GM20000 (cell line): ENCODE measurements at regions not wholly inside any gene's neighbourhood (a gene's known extent, or its start where the extent isn't known, plus 50 kb on each side); places are given as distances from the start of the nearest gene placed in this dataset.

Experiments
- DNase-seq: peaks from one replicate; pipeline ENCODE4 v3.0.0; 2012; ENCODE audit warnings: low spot score
- TF ChIP-seq, protein P1 (sequence below): IDR thresholded peaks from 2 replicates; pipeline ENCODE4 v1.5.1; 2012; ENCODE audit warnings: mild to moderate bottlenecking, control low read depth; ENCODE audit errors: extremely low read depth, missing control alignments

DNA sequence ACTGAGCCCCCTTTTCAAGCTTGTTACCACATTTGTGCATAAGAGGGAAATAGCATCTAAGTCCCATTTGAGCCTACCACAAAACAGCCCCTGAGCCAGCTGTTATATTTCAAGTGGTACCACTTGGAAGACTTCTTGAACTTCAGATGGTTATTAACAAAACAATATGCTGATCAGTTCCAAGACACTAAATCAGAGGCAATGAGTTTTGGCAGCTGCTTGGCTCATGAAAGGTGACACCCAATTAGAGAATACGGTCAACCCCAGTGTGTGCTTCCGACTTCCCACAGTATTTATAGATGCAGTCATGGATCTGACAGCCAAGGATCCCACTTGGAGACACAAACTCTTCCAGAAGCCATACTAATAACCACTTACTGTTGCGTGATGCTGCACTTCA lies 469.6 kb upstream of the PPP2R3A start:
- DNase-seq: no peak
- TF ChIP-seq, protein P1, sequence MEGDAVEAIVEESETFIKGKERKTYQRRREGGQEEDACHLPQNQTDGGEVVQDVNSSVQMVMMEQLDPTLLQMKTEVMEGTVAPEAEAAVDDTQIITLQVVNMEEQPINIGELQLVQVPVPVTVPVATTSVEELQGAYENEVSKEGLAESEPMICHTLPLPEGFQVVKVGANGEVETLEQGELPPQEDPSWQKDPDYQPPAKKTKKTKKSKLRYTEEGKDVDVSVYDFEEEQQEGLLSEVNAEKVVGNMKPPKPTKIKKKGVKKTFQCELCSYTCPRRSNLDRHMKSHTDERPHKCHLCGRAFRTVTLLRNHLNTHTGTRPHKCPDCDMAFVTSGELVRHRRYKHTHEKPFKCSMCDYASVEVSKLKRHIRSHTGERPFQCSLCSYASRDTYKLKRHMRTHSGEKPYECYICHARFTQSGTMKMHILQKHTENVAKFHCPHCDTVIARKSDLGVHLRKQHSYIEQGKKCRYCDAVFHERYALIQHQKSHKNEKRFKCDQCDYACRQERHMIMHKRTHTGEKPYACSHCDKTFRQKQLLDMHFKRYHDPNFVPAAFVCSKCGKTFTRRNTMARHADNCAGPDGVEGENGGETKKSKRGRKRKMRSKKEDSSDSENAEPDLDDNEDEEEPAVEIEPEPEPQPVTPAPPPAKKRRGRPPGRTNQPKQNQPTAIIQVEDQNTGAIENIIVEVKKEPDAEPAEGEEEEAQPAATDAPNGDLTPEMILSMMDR: no peak

DNA sequence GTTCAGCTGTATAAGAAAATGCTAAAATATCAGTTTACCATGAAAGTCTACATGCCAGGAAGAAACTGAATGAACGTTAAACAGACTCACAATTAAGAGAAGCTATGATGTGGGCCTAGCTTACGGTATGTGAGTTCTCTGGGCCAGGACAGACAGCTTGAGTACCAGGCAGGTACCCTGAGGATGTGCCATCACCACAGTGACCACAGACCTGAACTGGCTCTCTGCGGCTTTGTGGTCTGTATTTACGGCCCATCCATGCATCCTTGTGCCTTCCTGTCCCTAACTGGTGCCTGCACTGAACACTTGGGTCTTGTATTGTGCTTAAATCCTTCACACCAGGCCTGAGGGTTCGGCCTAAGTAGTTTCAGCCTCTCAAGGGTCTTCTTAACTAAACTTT lies 467.5 kb upstream of the PPP2R3A start:
- no peak for DNase-seq
- TF ChIP-seq, protein P1: no peak

DNA sequence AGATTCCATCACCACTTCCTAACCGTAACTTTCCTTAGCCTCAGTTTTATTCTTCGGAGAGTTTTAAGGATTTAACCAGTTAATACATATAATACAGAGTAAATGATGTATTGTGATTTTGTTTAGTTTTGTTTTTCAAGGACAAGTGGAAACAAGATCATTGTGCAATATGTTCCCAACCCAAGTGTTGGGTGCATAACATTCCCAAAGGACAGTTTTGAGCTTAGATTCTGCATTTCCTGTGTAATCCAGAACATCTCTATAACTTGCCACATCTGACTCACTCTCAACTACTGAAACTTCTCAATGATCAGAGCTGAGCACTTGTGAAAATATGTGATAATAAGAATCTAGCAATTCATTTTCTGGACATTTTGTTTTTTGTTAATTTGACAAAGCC lies 466.1 kb upstream of the PPP2R3A start:
- TF ChIP-seq, protein P1: no peak
- DNase-seq: no peak

DNA sequence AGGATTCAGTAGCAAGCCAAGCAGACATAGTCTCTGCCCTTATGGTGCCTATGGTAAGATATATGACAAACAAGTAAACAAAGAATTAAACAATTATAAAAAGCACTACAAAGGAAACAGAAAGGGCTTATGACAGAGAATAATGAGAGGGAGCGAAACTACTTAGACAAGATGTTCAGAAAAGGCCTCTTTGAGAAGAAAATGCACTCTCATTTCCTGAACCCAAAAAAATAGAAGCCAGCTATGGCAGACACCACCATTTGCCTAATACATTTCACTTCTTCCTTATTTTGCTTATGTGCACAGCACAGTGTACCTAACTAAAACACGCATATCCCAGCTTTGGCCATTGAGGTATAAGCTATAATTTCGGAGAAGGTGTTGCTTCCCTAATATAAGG lies 465.5 kb upstream of the PPP2R3A start:
- TF ChIP-seq, protein P1: no peak
- no peak for DNase-seq

DNA sequence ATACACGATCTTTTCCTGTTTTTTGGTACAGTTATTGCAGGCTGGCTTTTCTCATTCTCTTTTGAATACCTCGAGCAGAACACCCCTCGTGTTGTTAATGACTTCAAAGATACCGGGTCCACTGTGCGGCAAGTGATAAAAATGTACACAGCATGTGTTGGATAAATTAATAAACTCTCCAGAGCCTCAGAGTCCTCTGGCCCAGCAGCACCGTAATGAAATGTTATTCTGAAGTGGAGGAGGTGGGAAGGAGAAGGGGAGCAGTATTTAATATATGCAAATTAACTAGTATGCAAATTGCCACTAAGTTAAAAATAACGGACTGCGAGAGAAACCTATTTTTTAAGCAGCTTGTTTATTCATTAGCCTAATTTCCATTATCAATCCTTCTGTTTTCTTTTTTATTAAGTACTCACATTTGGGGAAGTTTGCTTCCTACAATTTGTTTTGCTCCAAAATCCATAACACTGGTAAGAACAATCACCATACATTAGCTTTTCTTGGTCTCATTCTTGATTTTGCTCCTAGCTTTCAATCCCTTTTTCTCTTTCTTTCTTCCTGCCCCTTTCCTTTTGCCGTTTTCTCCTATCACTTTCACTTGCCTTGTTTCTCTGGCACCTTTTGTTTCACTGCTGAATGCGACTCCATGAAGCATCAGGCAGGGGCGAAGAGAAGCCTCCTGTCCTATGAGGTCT lies 462.3 kb upstream of the PPP2R3A start:
- TF ChIP-seq, protein P1: no peak

DNA sequence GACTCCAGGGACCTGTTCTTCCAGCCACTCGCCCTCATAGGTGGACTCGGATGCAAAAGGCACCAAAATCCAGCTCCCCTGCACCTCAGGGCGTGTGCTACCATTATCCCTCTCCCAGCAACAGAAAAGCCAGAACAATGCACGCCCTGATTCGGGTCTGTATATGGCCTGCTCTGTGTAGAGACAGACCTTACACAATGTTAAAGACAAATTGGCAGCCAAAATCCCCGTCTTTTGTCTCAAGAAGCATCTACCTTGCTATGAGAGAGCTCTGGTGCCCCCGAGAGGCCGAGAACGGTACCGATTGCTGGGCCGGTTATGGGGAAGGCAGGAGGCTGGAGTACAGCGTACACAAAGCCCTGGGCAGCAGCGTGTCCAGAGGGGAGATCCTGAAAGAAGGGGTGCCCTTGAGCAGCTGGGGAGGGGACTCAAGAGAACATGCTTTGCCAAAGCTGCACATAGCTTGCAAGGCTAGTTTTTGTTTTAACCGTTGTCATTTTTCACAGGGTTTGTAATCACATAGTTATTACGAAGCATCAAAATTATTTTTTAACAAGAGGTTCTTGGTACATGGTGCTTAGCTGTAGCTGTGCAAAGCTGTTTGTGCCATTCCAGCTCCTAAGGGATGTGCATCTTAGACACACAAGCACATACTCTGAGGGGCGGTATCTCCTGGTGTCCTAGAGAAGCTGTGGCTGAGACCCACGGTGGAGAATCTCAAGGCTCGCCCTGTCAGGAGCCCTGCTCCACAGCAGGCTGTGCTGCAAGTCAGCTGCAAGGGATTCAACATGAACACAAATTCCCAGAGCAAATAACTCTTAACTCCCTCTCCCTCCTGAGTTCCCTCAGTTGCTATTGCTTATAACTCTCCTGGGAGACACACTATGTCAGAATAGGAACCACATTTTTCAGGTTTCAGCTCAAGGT lies 461.5 kb upstream of the PPP2R3A start:
- TF ChIP-seq, protein P1: peak; percentile 24

More for the DNA sequence above, 462.3 kb upstream of the PPP2R3A start:
- DNase-seq: no peak

More for the DNA sequence above, 461.5 kb upstream of the PPP2R3A start:
- peak; percentile 39 for DNase-seq
